ENCODE measurements at regions not wholly inside any gene's neighbourhood (a gene's known extent, or its start where the extent isn't known, plus 50 kb on each side); places are given as distances from the start of the nearest gene placed in this dataset. TPM values are rescaled to one million over a fixed set of nuclear protein-coding genes. Genes with fewer than 3 reads are reported as not detected.

DNA sequence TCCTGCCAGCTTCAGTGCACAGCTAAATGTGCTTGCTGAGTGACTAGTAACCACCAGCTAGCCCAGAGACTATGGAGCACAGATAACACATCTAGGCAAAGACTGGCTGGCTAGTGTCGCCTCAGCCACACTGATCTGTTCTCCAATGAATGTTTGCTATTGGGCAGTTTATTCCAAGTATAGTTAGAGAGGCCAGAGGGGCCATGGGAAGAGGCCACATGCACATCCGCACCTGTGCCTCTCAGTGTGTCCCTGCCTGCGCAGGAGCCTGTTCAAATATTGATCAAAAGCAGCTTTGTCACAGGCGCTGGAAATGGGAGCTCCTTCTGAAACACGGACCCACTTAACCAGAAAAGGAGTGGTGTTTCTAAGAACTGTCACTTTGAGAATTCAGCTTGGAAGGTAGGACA, 51.3 kb upstream of the ATP1A1 start:
- 82% methylated on average over 5 of the region's 5 CpGs for WGBS
- H3K4me3 ChIP-seq (ENCODE audit: low read depth, low read length), result no peak overlapping the region
- H3K4me1 ChIP-seq (ENCODE audit: insufficient read depth), result no peaks in the 10 kb centered on the region
- H3K36me3 ChIP-seq (ENCODE audit: insufficient read depth), result no peaks in the 10 kb centered on the region
- no peak for DNase-seq (ENCODE audit: extremely low spot score)
- H3K27ac ChIP-seq (ENCODE audit: low read depth), result no peak overlapping the region

DNA sequence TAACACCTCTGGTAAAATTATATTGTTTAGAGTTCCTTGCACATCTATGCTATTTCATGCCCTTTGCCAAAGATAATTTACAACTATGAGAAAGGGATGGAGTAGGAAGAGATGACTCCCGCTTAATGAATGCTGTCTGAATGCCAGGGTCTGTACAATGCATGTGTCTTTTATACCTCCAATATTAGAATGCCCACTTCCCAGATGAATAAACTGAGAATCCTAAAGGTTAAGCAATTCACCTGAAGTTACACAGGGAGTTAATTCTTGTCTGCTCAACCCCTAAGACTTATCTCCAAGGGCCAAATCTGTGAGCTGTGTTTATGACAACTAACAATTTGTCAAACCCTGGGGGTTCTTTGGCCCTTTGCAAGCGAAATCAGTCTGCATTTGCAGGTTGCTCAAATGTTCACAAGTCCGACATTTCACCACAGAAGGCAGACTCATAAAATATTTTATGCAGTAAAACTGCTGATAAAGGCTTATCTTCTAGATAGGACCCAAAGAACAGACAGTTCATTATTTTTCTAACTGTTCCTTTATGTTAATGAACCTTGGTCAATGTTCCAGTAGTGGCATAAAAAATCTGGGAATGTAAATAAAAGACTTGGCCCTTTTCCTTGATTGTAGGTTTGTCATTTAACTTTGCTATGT, 50.2 kb upstream of the ATP1A1 start:
- 46% methylated on average over 3 of the region's 3 CpGs for WGBS
- Histone ChIP-seq H3K36me3 (ENCODE audit: insufficient read depth) (no peaks in the 10 kb centered on the region), H3K27ac (ENCODE audit: low read depth) (no peak overlapping the region), H3K4me3 (ENCODE audit: low read depth, low read length) (no peak overlapping the region), H3K4me1 (ENCODE audit: insufficient read depth) (no peaks in the 10 kb centered on the region)
- no peak for DNase-seq (ENCODE audit: extremely low spot score)

Small RNAs in the stretch of these regions (small RNA-seq; reads per million reads assigned to genes)
- not detected for gene RF00012

Measured in urinary bladder (tissue), 4 donors.